RPMI7951 (cell line): ENCODE measurements at regions not wholly inside any gene's neighbourhood (a gene's known extent, or its start where the extent isn't known, plus 50 kb on each side); places are given as distances from the start of the nearest gene placed in this dataset.

Source experiments
- DNase-seq: peaks from one replicate; pipeline ENCODE4 v3.0.0-alpha.2; 2012; ENCODE audit warnings: low read depth

DNA sequence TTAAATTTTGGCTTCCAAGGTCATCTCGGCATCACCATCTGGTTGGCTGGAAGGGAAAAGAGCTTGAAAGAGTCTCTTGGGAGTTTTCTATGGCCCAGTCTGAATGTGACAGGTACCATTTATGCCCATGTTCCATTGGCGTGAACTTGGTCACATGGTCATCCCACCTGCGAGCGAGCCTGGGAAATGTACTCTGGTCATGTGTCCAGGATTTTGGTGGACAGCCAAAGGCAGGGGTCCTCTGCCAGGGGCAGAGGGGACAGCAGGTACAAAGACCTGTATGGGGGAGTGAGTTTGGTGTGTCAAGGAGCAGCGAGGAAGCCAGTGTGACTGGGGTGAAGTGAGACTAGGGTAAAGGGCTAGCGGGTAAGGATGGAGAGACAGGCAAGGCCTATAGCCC is 112.6 kb downstream of the CDC5L start:
- DNase-seq, result no peak

DNA sequence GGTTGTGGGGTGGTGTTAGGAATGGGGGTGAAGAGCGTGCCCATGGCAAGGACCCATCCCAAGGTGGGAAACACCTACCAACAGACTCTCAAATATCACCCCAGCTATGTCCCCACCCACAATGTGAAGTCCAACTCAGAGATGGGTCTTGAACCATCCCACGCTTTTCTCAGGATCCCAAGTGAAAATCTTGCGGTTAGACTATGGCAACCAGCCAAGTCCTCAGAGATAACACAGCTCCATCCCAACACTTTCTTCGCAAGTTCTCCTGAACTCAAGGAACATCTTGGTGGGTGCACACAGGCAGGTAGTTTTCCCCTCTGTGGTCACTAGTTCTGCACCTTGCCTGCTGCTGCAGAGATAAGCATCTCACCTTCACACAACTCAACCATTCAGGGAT is 116.0 kb downstream of the CDC5L start:
- no peak for DNase-seq

DNA sequence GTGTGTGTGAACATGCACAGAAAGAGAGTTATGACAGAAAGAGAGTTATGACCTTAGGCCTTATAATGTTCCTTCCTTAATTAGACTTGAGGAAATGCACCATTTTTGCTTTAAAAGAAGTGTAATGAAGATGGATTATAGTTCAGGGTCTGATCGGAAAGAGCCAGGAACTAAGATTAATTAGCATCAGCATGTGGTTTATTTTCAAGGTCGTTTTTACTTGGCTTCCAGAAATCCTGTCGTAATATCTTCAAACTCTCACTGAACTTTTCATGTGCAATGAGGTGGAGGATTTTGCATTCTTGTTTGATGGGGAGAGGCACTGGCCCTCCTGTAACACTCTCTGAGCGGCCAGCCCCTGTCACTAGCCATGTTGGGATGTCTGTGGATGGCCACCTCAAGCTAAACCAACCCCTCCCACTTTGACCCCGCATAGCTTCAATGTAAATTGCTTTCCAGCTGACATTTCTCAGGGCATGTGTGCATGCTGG is 116.8 kb downstream of the CDC5L start:
- DNase-seq, result no peak

DNA sequence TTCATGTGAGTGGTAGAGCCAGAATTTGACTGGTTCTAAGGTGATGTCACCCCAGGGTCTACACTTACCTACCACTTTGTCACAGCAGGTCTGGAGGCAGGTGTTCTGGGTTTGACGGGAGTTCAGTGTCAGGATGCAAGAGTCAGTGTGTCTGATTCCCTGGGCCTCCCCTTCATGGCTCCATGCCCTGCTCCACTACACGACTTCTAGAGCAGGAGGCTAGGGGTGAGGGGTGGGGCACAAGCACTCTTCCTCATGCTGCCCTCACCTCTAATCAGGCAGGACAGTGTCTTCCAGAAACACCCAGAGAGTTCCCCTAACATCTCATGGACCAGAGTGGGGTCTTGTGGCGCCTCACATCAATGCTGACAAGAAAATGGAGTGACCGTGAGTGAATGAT is 118.2 kb downstream of the CDC5L start:
- no peak for DNase-seq

DNA sequence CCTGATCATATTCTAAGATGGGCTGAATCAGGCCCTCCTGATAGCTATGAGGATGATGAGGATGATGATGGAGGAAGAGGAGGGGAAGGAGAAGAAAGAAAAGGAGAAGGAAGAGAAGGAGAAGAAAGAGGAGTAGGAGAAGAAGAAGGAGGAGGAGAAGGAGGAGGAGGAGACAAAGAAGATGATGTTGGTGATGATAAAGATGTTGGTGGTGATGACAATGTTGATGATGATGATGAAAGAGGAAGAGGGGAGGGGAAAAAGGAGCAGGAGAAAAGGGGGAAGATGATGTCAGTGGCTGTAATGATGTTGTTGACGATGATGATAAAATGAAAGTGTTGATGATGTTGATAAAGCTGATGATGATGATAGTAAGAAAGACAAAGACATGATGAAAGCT is 119.5 kb downstream of the CDC5L start:
- DNase-seq, result no peak

DNA sequence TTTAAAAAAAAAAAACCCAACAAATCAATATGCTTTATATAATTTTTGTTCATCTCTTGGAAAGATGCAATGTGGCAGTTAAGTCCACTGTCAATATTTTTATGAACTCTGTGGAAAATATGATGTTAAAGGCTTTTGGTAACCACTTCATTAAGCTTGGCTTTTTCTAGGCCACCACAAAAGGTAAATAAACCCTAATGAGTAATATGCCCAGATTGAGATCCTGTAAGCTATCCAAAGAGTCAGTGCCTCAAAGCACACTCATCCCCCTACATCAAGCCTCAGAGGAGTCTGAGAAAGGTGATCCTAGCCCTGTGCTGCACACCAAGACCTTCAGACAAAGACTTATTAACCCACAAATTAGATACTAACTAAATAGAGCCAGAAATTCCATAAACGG is 121.1 kb downstream of the CDC5L start:
- peak; percentile 52 for DNase-seq

DNA sequence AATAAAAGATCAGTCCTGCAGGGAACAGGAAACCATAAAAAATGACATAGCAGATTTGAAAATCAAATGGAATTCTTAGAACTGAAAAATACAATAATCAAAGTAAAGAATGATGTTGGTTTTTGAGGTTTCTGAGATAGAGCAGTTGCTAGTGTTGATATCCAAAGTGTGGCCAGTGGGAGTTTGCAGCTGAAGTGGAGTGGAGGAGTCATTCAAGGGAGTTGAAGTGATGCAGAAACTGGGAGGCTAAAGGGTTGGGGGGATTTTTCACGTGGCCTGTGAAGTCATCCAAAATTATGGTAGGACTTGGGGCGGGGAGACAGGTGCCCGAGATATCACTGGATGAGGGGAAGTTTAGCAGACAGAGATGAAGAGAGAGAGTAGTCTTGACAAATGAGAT is 123.6 kb downstream of the CDC5L start:
- DNase-seq, result no peak

DNA sequence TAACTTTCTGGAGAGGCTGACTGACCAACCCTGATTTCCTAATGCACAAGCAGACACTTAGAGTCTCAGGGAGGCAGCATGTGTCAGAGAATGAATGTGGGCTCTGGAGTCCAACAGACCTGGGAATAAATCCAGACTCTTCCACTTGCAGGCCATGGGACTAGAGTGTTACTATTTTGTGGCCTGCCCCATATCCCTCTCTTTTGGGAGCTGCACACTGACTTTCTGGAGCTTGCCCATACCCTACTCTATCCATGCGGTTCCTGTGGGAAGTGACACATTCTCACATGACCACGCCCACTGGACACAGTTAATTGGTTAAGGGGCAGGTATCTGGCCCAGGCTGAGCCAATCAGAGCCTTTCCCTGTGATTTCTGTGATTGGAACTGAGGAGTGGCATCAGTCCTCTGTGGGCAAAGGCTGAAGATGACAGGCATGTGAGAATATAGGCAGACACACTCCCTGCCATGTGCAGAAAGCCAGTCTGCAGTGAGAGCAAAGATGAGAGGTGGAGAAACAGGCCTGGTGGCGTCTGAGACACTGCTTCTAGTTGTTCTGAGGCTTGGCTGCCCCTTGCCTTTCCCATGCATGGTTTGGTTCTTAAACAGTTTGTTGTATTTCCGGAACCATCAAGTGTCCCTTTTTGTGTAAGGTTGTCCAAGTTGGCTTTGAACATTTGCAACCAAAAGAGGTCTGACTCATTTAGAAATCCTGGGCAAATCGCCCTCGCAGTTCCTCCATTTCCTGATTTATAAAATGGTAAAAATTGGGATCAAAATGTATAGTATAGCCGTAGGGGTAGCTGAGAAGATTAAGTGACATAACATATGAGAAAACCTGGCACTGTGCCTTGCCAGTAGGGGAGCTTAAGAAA is 125.6 kb downstream of the CDC5L start:
- peak; percentile 59 for DNase-seq

DNA sequence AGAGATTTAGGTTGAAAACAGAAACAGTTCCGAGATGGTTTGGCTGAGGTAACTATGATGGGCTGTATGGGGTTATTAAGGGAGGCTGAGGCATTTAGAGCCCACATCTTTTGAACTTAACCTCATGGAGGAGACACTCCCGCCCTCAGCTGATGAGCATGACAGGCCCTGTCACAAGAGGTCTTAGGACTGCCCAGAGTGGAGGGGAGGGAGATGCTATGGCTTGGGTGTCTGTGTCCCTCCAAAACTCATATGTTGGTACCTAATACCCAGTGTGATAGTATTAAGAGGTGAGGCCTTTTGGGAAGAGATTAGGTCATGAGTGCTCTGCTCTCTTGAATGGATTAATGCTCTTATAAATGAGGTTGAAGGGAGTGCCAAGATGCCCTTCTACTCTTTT is 126.6 kb downstream of the CDC5L start:
- no peak for DNase-seq

DNA sequence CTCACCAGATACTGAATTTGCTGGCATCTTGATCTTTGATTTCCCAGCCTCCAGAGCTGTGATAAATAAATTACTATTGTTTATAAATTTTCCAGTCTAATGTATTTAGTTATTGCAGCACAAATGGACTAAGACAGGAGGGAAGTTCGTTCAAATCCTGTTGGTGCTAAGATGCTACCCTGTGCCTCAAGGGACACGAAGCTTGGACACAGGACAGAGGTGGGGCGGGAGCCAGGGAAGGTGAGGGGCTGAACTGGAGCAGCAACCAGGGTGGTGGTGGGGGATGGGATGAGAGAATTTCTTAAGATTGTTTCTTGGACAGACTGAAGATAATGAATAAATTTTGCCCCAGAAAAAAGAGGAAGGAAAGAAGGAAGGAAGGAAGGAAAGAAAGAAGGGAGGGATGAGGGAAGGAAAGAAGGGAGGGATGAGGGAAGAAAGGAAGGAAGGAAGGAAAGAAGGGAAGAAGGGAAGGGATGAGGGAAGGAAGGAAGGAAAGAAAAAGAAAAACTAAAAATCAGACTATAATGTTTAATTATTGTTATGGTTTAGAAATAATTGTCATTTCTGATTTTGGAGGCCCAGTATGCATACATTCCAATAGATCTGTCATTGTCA is 127.2 kb downstream of the CDC5L start:
- DNase-seq, result no peak

DNA sequence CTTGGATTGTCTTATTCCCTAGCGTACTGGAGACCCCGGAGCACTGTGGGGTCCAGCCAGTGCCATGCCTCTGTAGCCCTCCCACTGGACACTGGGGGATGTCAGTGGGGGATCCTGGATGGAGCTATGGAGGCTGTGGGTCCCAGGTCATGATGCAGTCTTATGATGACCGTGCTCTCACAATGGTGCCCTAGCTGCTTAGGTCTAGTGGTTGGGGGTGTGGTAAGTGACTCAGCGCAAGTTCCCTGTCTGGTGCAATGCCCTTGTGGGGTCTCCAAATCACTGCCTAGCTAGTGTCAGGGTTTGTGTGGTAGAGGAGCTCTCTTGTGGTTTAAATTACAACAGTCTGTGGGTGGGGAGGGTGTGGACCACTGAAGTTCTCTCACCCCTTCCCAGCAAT is 135.4 kb downstream of the CDC5L start:
- DNase-seq, result no peak

DNA sequence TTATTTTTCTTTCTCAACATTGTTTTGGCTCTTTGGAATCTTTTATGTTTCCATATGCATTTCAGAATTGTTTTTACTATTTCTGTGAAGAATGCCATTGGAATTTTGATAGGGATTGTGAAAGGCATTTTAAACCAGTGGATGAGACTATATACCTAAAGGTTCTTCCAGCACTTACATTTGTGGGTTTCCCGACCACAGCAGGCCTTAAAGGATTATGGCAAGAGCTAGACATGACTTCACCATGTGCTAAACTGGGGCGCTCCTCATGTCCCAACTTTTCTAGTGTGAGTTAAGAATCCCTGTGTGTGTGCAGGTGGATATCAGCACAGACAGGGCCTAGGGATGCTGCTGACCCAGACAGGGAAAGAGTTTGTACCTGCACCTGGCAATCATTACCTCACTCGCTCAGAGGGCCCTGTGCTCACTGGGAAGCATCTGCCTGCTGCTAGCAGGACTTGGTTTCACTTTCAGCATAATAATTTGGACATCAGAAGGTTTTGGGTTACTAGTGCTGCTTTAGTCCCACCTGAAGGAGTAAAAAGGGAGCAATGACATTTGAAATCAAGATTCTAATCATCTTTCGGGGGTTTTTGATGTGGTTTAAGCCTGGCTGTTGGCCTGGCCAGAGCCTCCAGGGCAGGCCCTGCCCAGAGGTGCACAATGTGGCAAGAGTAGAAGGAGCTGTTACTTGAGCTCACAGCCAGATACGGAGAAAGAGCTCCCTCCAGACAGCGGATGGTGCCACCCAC is 137.1 kb downstream of the CDC5L start:
- DNase-seq, result peak; percentile 70

DNA sequence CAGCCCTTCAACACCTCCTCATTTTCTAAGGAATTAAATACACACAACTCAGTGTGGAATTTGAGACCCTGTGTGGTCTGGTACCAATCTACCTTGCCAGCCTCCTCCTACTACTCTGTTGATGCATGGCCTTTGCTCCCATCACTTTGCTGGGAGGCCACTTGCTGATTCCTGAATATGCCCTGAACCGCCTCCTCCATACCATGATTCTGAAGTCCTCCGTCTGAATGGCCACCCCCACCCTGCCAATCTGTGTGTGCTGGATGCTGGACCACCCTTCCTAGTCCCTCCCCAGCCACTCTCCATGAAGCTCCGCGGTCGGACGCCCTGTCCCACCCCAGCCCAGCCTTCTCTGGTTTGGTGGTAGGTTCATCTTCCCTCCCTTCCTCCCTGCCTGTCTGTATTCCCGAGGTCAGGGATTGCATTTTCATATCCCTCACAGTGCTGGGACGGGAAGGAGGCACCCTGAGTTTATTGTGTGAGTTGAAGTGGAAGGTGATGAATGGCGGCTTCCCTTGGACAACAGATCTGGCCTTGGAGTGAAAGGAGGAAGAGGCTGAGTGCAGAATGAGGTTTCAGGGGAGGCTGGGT is 138.3 kb downstream of the CDC5L start:
- DNase-seq, result no peak

DNA sequence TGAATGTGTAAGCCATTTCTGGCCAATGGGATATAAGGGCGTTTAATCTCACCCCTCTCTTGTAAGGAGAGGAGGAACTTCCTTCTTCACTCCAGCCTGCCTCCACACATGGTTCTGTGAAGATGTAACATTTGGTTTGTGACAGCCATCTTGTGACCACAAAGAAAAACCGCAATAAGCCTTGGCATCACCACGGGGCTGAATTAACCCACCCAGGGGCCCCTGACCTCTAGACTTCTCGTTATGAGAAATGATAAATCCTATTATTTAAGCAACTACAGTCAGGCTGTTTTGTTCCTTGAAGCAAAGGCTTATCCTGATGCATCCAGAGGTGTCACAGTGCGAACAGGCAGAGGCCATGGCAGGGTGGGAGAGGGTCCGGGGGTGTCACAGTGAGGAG is 139.7 kb downstream of the CDC5L start:
- DNase-seq, result peak; percentile 39

DNA sequence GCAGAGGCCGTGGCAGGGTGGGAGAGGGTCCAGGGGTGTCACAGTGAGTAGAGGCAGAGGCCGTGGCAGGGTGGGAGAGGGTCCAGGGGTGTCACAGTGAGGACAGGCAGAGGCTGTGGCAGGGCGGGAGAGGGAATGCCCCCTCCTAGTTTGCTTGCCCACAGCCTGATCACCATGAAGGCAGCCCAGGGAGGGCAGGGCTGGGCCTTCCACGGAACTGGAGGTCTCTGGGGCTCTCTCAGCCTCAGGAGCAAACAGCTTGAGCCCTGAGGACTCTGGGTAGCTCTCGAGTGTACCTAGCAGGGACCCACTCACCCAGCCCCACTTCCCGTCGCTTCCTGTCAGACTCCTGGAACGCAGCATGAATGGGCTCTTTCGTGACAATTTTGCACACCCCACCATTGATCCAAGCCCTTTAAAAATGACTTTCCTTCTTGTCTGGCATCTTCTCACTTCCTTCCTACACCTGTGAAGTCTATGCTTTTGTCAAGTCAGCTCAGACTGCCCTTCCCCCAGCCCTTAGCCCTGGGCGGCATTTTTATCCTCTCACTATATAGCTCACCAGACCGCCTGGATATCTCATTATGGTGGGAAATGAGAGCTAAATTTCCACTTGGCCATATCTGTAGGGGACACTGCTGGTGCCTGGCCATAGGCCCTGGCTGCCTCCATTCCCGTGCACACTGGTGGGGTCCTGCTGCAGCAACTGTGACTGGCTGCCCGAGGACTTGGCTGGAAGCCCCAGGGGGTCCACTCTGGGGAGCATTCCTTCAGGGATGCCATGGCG is 140.3 kb downstream of the CDC5L start:
- DNase-seq, result no peak

DNA sequence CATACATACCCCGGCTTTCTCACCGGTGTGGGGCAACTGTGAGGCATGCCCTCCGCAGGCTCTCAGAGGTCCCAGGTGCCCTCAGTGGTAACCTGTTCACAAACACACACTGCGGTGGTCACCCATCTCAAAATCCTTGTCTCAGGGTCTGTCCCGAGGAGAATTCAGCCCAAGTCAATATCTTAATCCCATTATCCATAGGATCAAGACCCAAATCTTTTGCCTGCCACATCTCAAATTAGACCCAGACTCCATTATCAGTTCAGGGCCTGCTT is 140.8 kb downstream of the CDC5L start:
- DNase-seq, result no peak

DNA sequence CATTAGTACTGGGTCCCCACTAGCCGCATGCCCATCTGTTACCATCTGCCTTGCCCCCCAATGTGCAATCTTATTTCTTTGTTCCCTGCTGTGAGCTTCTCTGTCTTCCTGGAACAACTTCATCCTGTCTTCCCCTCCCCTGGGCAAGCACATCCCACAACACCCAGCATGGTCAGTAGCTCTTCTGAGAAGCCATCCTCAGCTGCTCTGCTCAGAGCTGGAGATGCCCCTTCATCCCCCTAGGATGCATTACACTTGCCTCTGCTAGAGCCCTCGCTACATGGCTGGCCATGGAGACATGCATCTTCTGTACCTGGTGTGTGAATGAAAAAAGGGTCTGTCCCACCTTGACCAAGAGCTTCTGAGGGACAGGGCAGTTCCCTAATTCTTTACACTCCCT is 141.2 kb downstream of the CDC5L start:
- no peak for DNase-seq

DNA sequence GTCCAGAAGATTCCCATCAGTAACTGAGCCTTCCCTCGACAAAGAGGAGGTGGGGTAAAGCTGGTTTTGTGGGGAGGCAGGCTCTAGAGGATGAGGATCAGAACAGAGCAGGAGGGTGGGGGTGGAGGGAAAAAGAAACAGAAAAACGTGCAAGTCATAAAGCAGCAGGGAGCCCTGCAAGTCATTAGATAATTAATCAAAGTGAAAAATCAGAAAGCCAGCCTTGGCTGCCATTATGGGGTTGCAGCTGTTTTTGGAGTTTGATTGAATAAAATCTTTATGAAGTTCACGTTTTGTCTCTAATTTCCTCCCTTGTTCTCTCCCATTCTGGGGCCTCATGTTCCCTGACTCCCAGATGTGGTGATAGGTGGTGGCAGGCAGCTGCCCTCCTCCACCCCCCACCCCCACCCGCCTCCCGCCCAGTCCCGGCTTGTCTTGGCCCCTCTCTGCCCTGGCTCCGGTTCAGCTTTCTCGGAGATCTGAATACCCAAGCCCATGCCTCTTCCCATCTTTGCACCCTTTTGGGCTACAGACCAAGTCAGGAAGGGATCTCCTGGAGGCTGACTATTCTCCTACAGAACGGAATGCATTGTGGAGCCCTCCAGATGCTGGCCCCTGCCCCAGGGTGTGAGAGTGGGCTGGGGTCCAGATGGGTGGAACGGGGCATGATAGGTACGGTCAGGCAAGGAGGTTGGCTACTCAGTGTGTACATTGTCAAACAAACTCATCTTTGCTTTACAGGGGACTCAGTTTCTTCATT is 141.8 kb downstream of the CDC5L start:
- no peak for DNase-seq

DNA sequence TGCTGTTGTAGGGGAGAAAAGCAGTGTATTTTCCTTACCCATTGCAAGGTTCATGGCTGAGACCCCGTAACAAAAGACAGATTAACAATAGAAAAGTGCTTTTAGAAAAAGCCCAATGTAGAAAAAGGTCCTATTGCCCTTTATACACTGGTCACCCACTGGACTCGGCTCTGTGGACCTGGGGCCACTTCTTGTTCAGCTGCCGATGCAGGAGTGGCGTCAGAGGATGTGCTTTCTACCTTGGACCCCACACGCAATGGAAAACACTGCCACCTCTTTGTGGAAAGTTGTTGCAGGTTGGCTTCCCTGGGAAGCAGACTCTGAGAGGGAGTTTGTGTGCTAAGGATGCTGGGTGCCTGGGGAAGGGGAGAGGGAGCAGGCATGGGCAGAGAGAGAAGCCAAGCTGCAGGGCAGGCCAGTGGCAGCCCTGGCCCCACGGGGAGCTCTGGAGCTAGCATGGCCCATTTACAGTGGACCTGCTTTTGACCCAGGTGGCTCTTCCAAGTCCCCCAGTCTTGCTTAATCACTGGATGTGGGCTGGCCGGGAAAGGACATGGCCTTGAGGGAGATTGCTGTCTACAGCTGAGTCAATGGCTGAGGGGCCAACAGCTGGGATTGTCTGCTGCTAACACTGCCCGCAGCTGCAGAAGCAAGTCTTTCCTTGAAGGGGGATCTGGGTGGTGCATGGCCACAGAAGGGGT is 142.9 kb downstream of the CDC5L start:
- peak; percentile 52 for DNase-seq

DNA sequence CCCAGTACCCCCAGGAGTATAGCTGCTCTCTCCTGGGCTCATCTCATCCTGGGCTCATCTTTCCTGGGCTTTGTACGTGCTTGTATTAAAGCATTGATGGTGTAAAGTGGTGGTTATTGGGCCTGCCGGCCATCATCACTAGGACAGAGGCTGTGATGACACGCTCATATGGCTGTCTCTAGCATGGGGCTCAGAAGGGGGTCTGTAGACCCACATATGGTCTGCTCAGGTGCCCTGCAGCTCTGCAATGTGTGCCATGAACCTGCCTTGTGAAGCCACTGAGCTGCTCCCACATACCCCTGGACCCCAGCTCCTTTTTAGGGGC is 143.4 kb downstream of the CDC5L start:
- DNase-seq, result no peak
